ENCODE measurements at regions not wholly inside any gene's neighbourhood (a gene's known extent, or its start where the extent isn't known, plus 50 kb on each side); places are given as distances from the start of the nearest gene placed in this dataset.

DNA sequence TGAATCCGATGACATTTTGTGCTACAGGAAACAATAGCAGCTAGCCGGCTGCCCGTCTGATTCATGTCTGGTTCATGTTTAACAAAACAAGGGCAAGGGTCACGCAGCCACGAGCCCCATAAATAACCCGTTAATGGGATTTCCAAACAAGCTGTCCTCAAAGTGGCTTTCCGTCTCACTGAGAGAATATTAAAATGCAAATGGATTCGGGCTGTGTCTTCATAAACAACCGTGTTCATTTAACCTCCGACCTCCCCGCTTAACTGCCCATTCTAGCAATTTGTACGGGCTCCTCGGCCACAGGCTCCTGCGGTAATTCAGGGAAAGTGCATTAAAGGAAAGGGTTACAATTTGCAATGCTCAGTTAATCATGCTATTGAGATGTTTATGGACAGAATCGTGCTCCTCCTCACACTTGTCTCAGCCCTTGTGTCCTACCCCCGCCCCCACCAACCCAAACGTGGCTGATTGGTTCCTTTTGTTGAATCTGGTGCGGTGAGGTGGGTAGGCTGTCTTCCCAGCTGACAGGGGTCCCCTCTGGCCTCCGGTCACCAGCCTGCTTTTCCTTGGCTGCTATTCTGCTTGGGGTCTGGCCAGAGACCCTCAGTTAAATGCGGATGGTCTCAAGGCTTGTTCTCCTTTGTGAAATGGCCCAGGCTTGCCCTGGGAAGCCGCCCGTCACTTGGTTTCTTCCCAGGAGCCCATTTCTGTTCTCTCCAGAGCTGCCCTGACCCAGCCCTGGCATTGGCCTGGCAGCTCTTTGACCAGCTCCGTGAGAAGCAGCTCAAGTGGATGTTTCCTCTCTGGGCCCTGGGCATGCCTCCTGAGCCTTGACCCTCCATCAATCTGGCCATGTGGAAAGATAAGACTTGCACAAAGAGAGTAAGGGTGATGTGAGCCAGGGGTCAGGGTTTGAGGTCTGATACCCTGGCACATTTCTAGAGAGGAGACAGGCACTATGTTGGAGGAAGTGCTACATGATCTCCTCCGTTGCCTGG is 200.7 kb upstream of the POU3F1 start:
- Histone ChIP-seq H3K79me2 (ENCODE audit: insufficient read depth, low read length) (no peaks in the 10 kb centered on the region), H4K20me1 (ENCODE audit: insufficient read depth, low read length) (no peaks in the 10 kb centered on the region), H3K9me2 (ENCODE audit: low read depth, low read length) (no peaks in the 10 kb centered on the region), H3K9me3 (ENCODE audit: low read length) (no peaks in the 10 kb centered on the region), H3K4me1 (ENCODE audit: insufficient read depth, low read length, severe bottlenecking) (no peaks in the 10 kb centered on the region), H3K27ac (ENCODE audit: low read depth, low read length, poor library complexity, severe bottlenecking) (no peak overlapping the region), H3K4me2 (ENCODE audit: low read length) (no peak overlapping the region), H3K4me3 (ENCODE audit: low read depth, low read length, poor library complexity, severe bottlenecking) (no peak overlapping the region), H3K36me3 (ENCODE audit: insufficient read depth, low read length) (no peaks in the 10 kb centered on the region), H3K27me3 (ENCODE audit: insufficient read depth, low read length) (peaks cover 10% of the 10 kb centered on the region; the same call in 1 of the 2 replicates), H2AFZ (ENCODE audit: low read length) (no peak overlapping the region), H3K9ac (ENCODE audit: low read length) (no peak overlapping the region), H3F3A (ENCODE audit: insufficient read depth, low read length) (no peaks in the 10 kb centered on the region)
- TF ChIP-seq EZH2 (IDR thresholded peaks at IDR 0.05; ENCODE audit: borderline replicate concordance, low read length), result no peak
- TF ChIP-seq, protein P1, sequence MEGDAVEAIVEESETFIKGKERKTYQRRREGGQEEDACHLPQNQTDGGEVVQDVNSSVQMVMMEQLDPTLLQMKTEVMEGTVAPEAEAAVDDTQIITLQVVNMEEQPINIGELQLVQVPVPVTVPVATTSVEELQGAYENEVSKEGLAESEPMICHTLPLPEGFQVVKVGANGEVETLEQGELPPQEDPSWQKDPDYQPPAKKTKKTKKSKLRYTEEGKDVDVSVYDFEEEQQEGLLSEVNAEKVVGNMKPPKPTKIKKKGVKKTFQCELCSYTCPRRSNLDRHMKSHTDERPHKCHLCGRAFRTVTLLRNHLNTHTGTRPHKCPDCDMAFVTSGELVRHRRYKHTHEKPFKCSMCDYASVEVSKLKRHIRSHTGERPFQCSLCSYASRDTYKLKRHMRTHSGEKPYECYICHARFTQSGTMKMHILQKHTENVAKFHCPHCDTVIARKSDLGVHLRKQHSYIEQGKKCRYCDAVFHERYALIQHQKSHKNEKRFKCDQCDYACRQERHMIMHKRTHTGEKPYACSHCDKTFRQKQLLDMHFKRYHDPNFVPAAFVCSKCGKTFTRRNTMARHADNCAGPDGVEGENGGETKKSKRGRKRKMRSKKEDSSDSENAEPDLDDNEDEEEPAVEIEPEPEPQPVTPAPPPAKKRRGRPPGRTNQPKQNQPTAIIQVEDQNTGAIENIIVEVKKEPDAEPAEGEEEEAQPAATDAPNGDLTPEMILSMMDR (IDR thresholded peaks at IDR 0.05; ENCODE audit: low read length), result no peak

DNA sequence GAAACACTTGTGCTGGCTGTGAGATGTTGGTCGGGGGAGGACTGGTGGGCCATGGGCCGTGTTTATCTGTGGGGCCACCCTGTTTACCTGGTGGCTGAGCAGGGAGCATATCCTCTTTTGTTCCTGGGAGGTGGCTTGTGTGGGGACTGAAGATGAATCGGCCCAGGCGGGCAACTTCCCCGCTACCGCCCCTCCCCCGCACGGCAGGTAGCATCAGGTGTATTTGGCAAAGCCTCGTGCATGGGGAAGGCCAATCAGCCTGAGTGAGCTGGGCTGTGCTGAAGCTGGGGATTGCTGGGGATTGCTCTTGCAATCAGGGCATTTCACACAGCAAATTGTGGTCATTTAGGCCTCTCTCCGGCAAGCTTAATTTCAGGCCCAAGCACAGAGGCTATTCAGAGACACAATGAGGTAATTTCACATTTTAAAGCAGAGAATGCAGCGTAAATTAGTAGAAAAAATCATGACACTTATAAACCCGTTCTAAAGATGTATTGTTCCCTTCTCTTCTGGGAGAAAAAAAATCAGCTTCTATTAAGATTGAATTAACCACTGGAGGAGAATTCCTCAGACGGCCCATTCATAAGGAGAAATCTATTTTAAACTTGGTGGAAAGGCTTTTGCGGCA is 197.7 kb upstream of the POU3F1 start:
- Histone ChIP-seq H3K9me3 (ENCODE audit: low read length) (no peaks in the 10 kb centered on the region), H4K20me1 (ENCODE audit: insufficient read depth, low read length) (no peaks in the 10 kb centered on the region), H3K4me1 (ENCODE audit: insufficient read depth, low read length, severe bottlenecking) (no peaks in the 10 kb centered on the region), H3K9me2 (ENCODE audit: low read depth, low read length) (no peaks in the 10 kb centered on the region), H3K27me3 (ENCODE audit: insufficient read depth, low read length) (peaks cover 10% of the 10 kb centered on the region; the same call in 1 of the 2 replicates), H3F3A (ENCODE audit: insufficient read depth, low read length) (no peaks in the 10 kb centered on the region), H3K79me2 (ENCODE audit: insufficient read depth, low read length) (no peaks in the 10 kb centered on the region), H3K9ac (ENCODE audit: low read length) (no peak overlapping the region), H3K4me3 (ENCODE audit: low read depth, low read length, poor library complexity, severe bottlenecking) (no peak overlapping the region), H3K4me2 (ENCODE audit: low read length) (no peak overlapping the region), H3K36me3 (ENCODE audit: insufficient read depth, low read length) (no peaks in the 10 kb centered on the region), H2AFZ (ENCODE audit: low read length) (no peak overlapping the region), H3K27ac (ENCODE audit: low read depth, low read length, poor library complexity, severe bottlenecking) (no peak overlapping the region)
- TF ChIP-seq, protein P1 (IDR thresholded peaks at IDR 0.05; ENCODE audit: low read length), result no peak
- no peak for TF ChIP-seq EZH2 (IDR thresholded peaks at IDR 0.05; ENCODE audit: borderline replicate concordance, low read length)

DNA sequence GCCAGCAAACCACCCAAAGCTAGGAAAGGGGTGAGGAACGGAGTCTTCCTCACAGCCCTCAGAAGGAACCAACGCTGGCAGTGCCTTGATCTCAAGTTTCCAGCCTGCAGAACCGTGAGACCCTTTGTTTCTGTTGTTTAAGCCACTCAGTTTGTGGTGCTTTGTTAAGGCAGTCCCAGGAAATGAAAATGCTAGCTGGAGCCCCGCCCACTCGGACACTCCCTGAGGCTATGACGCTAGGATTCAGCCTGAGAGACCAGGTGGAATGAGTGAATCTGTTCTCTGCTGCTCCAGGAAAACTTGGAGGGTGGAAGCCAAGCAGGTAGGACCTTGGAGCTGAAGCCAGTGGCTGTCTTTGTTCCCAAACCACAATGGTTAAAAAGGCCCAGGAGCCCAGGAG is 196.5 kb upstream of the POU3F1 start:
- no peak overlapping the region for H3K27ac ChIP-seq (ENCODE audit: low read depth, low read length, poor library complexity, severe bottlenecking)
- no peak overlapping the region for H3K4me3 ChIP-seq (ENCODE audit: low read depth, low read length, poor library complexity, severe bottlenecking)
- H3K27me3 ChIP-seq (ENCODE audit: insufficient read depth, low read length), result peaks cover 8% of the 10 kb centered on the region; the same call in 1 of the 2 replicates
- no peaks in the 10 kb centered on the region for H3K9me3 ChIP-seq (ENCODE audit: low read length)
- no peak overlapping the region for H3K9ac ChIP-seq (ENCODE audit: low read length)
- H3F3A ChIP-seq (ENCODE audit: insufficient read depth, low read length), result no peaks in the 10 kb centered on the region
- no peaks in the 10 kb centered on the region for H3K9me2 ChIP-seq (ENCODE audit: low read depth, low read length)
- no peaks in the 10 kb centered on the region for H3K79me2 ChIP-seq (ENCODE audit: insufficient read depth, low read length)
- H2AFZ ChIP-seq (ENCODE audit: low read length), result no peak overlapping the region
- no peaks in the 10 kb centered on the region for H4K20me1 ChIP-seq (ENCODE audit: insufficient read depth, low read length)
- H3K4me2 ChIP-seq (ENCODE audit: low read length), result no peak overlapping the region
- no peaks in the 10 kb centered on the region for H3K36me3 ChIP-seq (ENCODE audit: insufficient read depth, low read length)
- TF ChIP-seq, protein P1 (IDR thresholded peaks at IDR 0.05; ENCODE audit: low read length), result no peak
- no peak for TF ChIP-seq EZH2 (IDR thresholded peaks at IDR 0.05; ENCODE audit: borderline replicate concordance, low read length)
- H3K4me1 ChIP-seq (ENCODE audit: insufficient read depth, low read length, severe bottlenecking), result no peaks in the 10 kb centered on the region

Data from OCI-LY1 (cell line).